SKM-1 treated with dmso at 0.1 percent for 144 hours (cell line): ENCODE measurements at regions not wholly inside any gene's neighbourhood (a gene's known extent, or its start where the extent isn't known, plus 50 kb on each side); places are given as distances from the start of the nearest gene placed in this dataset.
"Not testable (repeated sequence)": the region's sequence is repeated elsewhere in the genome, so short reads cannot be mapped to it uniquely, and the experiment has no call there.

ENCODE experiments used
- DNase-seq: peaks from one replicate; lab custom pipeline; 2025; ENCODE audit not compliant: unreplicated experiment; lab: John Stamatoyannopoulos, UW

GRCh38 chr3:118760585-118761290, 273.9 kb downstream of the IGSF11 start:
- no peak for DNase-seq

- no peak for DNase-seq
Measured at GRCh38 chr3:118761291-118761606, 273.4 kb downstream of the IGSF11 start.

- DNase-seq = no peak
Measured at GRCh38 chr3:118765636-118766305, 268.9 kb downstream of the IGSF11 start.

GRCh38 chr3:118766306-118766669, 268.4 kb downstream of the IGSF11 start:
- no peak for DNase-seq

- DNase-seq = no peak
Measured at GRCh38 chr3:118772036-118772435, 262.6 kb downstream of the IGSF11 start.

GRCh38 chr3:118772547-118773011, 262.1 kb downstream of the IGSF11 start:
- DNase-seq = peak; percentile 95

GRCh38 chr3:118775021-118775420, 259.6 kb downstream of the IGSF11 start:
- no peak for DNase-seq

GRCh38 chr3:118778201-118778600, 256.4 kb downstream of the IGSF11 start:
- DNase-seq = no peak

GRCh38 chr3:118781232-118781631, 253.4 kb downstream of the IGSF11 start:
- no peak for DNase-seq

- no peak for DNase-seq
Measured at GRCh38 chr3:118781839-118782238, 252.8 kb downstream of the IGSF11 start.

- peak; percentile 23 for DNase-seq
Measured at GRCh38 chr3:118782755-118783202, 251.9 kb downstream of the IGSF11 start.

- DNase-seq = no peak
Measured at GRCh38 chr3:118785415-118785814, 249.2 kb downstream of the IGSF11 start.

GRCh38 chr3:118791246-118791645, 243.4 kb downstream of the IGSF11 start:
- no peak for DNase-seq

- DNase-seq = no peak
Measured at GRCh38 chr3:118792191-118792590, 242.5 kb downstream of the IGSF11 start.

GRCh38 chr3:118793176-118793575, 241.5 kb downstream of the IGSF11 start:
- no peak for DNase-seq

GRCh38 chr3:118799303-118799702, 235.3 kb downstream of the IGSF11 start:
- DNase-seq = no peak

GRCh38 chr3:118801899-118802298, 232.7 kb downstream of the IGSF11 start:
- DNase-seq = no peak

GRCh38 chr3:118802325-118803095, 232.1 kb downstream of the IGSF11 start:
- DNase-seq = no peak

GRCh38 chr3:118803096-118803476, 231.6 kb downstream of the IGSF11 start:
- no peak for DNase-seq

- DNase-seq = no peak
Measured at GRCh38 chr3:118805007-118805406, 229.6 kb downstream of the IGSF11 start.

GRCh38 chr3:118806423-118806822, 228.2 kb downstream of the IGSF11 start:
- no peak for DNase-seq

- DNase-seq = not testable (repeated sequence)
Measured at GRCh38 chr3:118807349-118807748, 227.3 kb downstream of the IGSF11 start.
